GM18867 (cell line): ENCODE measurements at regions not wholly inside any gene's neighbourhood (a gene's known extent, or its start where the extent isn't known, plus 50 kb on each side); places are given as distances from the start of the nearest gene placed in this dataset.

Experiments used
- ATAC-seq: cut with Tn5 transposase; IDR thresholded peaks from one replicate; pipeline ENCODE4 v1.9.1; 2021; ENCODE audit warnings: mild to moderate bottlenecking, moderate library complexity; ENCODE audit not compliant: unreplicated experiment

DNA sequence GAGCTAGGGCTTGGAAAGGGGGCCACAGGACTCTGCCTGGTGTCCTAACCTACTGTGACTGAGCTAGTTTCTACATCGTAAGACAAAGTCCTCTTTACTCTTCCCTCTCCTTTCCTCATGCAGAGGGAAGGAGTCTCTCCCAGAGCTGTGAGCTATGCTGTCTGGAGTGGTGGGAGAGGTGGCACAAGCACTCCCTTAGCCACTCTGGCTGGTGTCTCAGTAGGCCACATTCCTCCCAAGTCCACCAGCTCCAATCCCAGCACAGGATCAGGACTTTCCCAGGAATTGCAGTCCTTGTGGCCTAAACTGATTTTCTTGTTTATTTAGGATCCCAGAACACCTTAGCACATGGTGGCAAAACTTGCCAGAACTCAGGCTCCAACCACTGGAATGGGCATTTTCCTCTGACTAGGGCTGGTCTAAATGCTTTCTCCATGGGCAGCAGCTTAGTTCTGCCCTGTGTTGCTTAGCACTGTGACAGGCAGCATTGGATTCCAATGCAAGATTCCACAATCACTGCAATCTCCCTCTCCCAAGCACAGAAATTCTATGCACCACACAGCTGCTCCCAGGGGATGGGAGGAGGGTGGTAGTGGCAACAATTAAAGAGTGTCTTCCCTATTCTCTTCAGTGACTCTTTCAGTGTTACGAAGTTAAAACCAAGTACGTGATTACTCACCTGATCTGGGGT is 733.3 kb downstream of the HACE1 start:
- no peak for ATAC-seq

GRCh38 chr6:104123227-104123626 is 736.5 kb downstream of the HACE1 start:
- no peak for ATAC-seq

GRCh38 chr6:104118274-104118673 is 741.4 kb downstream of the HACE1 start:
- no peak for ATAC-seq

DNA sequence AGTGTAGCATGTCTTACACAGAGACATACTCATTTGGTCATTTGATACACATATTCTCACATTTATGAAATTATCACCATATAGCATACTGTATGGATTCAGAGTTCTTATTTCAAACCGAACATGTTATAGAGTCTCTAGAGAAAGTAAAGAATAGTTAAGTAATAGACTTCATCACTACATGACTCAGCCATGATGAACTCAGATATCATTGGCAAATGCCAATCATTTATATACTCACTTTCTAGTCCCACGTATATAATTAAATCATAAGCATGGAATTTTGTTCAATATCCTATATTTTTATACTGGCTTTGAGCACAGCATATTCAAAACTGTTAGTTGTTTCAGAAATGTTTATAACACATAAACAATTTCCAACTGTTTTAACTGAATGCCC is 749.9 kb downstream of the HACE1 start:
- ATAC-seq, result no peak

- ATAC-seq, result no peak
These were observed 751.1 kb downstream of the HACE1 start for GRCh38 chr6:104108634-104109033.

- ATAC-seq, result no peak
These were observed 763.9 kb downstream of the HACE1 start for GRCh38 chr6:104095661-104096416.

DNA sequence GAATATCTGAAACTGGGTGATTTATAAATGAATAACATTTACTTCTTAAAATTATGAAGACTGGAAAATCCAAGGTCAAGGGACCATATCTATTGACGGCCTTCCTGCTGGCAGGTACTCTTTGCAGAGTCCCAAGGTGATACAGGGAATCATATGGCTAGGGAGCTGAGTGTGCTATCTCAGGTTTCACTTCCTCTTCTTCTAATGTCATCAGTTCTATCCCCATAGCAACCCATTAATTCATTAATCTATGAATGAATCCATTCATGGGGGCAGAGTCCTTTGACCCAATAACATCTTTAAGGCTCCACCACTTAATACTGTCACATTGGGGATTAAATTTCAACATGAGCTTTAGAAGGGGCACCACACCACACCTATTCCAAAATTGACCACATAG is 772.0 kb downstream of the HACE1 start:
- ATAC-seq, result no peak

- no peak for ATAC-seq
These were observed 791.4 kb downstream of the HACE1 start for GRCh38 chr6:104068281-104068680.

GRCh38 chr6:104064876-104065275 is 794.8 kb downstream of the HACE1 start:
- ATAC-seq, result no peak

DNA sequence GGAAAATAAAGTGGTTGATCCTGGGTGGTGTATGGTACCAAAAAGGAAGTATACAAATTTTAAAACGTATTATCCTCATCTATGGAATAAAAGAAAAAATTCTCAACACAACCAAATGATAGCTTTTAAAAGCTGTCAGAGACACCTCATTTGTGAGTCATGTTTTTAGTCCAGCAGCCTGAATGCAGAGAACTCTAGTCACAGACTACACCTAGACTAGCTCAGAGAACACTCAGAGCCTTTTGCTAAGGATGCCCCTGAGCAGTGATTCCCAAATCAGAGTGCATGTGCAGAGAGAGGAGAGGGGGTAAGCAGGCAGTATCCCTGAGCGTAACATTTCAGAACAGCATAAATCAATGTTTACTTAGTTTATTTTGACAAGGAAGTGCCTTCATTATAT is 809.3 kb downstream of the HACE1 start:
- ATAC-seq, result no peak

DNA sequence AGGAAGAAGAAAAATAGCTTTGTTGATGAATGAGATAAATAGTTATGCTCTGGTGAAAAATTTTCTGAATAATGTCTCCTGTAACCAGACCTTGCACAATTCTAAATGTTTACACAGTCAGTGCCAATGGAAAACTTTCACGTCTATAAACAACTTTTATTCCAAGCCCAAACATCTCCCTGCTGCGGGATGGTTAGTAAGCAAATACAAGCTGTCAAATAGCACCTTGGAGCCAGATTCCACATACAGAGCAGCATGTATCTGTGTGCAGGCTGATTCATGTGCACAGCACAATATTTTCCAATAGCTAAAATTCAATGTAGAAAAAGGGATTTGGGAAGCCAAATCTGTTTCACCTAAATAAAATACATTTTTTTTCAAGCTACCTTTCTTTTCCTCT is 813.3 kb downstream of the HACE1 start:
- no peak for ATAC-seq

- ATAC-seq, result no peak
These were observed 828.4 kb downstream of the HACE1 start for GRCh38 chr6:104031346-104031745.

DNA sequence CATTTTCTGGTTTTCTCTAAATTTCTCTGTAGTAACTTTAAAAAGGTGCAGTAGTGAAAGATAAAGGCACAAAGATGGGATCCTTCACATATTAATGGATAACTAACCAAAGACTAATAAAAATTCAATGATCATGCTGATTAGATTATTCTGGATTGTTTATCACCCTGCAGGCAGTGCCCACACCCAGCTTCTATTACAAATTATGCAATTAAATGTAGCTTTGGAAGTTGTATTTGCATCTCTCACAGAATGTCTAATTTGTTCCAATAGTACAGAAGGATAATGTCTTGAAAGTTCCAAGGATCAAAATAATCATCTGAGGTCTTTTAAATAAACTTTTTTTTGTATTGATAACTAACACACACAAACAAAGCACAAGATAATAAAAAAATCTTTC is 837.6 kb downstream of the HACE1 start:
- ATAC-seq, result no peak

DNA sequence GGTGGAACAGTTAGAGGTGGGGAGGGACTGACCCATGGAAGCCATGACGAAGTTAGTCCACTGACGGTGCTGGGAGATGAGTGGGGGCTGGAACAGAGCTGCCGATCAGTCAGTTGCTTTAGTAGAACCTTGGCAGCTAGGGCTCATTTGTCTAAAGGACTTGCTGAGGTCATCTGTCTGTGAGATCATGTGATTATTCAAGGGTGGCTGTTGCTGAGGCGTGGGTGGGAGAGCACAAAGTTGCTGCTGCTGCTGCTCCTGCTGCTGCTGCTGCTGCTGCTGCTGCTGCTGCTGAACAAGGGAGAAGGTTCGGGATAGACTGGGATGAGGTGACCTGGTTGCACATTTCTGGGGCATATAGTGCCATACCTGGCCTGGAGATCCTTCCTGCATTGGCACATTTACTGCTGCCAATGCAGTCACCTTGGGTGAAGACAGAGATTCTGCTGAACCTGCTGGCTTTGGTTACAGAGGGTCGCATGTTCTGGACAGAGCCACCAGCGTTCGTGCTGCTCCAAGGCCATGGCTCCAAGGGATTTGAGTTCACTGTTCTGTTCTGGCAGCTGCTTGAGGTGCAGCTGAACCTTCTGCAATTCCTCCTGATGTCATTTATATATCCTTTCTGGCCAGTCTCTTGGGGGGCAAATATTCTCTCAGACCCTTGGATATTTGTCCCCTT is 840.5 kb downstream of the HACE1 start:
- no peak for ATAC-seq

- ATAC-seq, result no peak
These were observed 842.0 kb downstream of the HACE1 start for GRCh38 chr6:104017410-104018381.

- ATAC-seq, result no peak
These were observed 845.4 kb downstream of the HACE1 start for GRCh38 chr6:104014163-104014959.

GRCh38 chr6:104013312-104013971 is 846.3 kb downstream of the HACE1 start:
- ATAC-seq, result no peak

- ATAC-seq, result no peak
These were observed 848.8 kb downstream of the HACE1 start for GRCh38 chr6:104010897-104011296.

- no peak for ATAC-seq
These were observed 855.8 kb downstream of the HACE1 start for GRCh38 chr6:104003803-104004516.
